ENCODE measurements at regions not wholly inside any gene's neighbourhood (a gene's known extent, or its start where the extent isn't known, plus 50 kb on each side); places are given as distances from the start of the nearest gene placed in this dataset.
A peak's percentile ranks its signal among the peaks of the same experiment; 100 is the strongest.
"Not testable (repeated sequence)": the region's sequence is repeated elsewhere in the genome, so short reads cannot be mapped to it uniquely, and the experiment has no call there.

GRCh38 chr2:129828792-129829191, 150.7 kb upstream of the RAB6C start:
- Mint-ChIP-seq H3K36me3 (peaks cover 0 to 17% (median 14%) of the 10 kb centered on the region in 5 donors), H3K9me3 (peaks cover 2 to 26% (median 7%) of the 10 kb centered on the region in 11 donors), H3K27me3 (peaks cover 0 to 21% (median 19%) of the 10 kb centered on the region in 5 donors), H3K4me1 (no peaks in the 10 kb centered on the region), H3K27ac (no peak overlapping the region), H3K4me3 (no peak overlapping the region)
- no peak for DNase-seq
- no peak overlapping the region for H3K27ac ChIP-seq (ENCODE audit: low read depth, low read length)
- no peak overlapping the region for H3K4me3 ChIP-seq (ENCODE audit: low read length)
- intact Hi-C loops (cut with micrococcal nuclease), result no loop called here
- no peak for ATAC-seq
- no peaks in the 10 kb centered on the region for H3K36me3 ChIP-seq (ENCODE audit: control insufficient read depth in 2 of 3, insufficient read depth in 3 of 3, low read length in 3 of 3)
- ChIA-PET CTCF (no interaction called here), POLR2A (no interaction called here)
- H3K27me3 ChIP-seq (ENCODE audit: control insufficient read depth in 2 of 2, insufficient read depth in 2 of 2, low read length in 2 of 2), result no peaks in the 10 kb centered on the region
- no peaks in the 10 kb centered on the region for H3K4me1 ChIP-seq (ENCODE audit: control insufficient read depth in 2 of 2, insufficient read depth in 2 of 2, low read length in 2 of 2)
- no peaks in the 10 kb centered on the region for H3K9me3 ChIP-seq (ENCODE audit: control insufficient read depth in 2 of 3, low read length in 3 of 3)

GRCh38 chr2:129829588-129829987, 149.9 kb upstream of the RAB6C start:
- H3K27me3 ChIP-seq (ENCODE audit: control insufficient read depth in 2 of 2, insufficient read depth in 2 of 2, low read length in 2 of 2), result no peaks in the 10 kb centered on the region
- H3K36me3 ChIP-seq (ENCODE audit: control insufficient read depth in 2 of 3, insufficient read depth in 3 of 3, low read length in 3 of 3), result no peaks in the 10 kb centered on the region
- peaks cover 0 to 17% (median 14%) of the 10 kb centered on the region in 5 donors for H3K36me3 Mint-ChIP-seq
- intact Hi-C loops (cut with micrococcal nuclease), result no loop called here
- H3K4me1 Mint-ChIP-seq, result no peaks in the 10 kb centered on the region
- H3K27ac ChIP-seq (ENCODE audit: low read depth, low read length), result no peak overlapping the region
- no peak overlapping the region for H3K4me3 Mint-ChIP-seq
- H3K9me3 ChIP-seq (ENCODE audit: control insufficient read depth in 2 of 3, low read length in 3 of 3), result no peaks in the 10 kb centered on the region
- peaks cover 0 to 21% (median 19%) of the 10 kb centered on the region in 5 donors for H3K27me3 Mint-ChIP-seq
- no peak overlapping the region for H3K4me3 ChIP-seq (ENCODE audit: low read length)
- peaks cover 2 to 26% (median 7%) of the 10 kb centered on the region in 11 donors for H3K9me3 Mint-ChIP-seq
- DNase-seq, result no peak
- CTCF ChIA-PET, result no interaction called here
- POLR2A ChIA-PET, result no interaction called here
- H3K27ac Mint-ChIP-seq, result no peak overlapping the region
- no peak for ATAC-seq
- H3K4me1 ChIP-seq (ENCODE audit: control insufficient read depth in 2 of 2, insufficient read depth in 2 of 2, low read length in 2 of 2), result no peaks in the 10 kb centered on the region

GRCh38 chr2:129831018-129831417, 148.4 kb upstream of the RAB6C start:
- ChIA-PET CTCF (no interaction called here), POLR2A (no interaction called here)
- peaks cover 0 to 17% (median 14%) of the 10 kb centered on the region in 5 donors for H3K36me3 Mint-ChIP-seq
- H3K4me1 Mint-ChIP-seq, result no peaks in the 10 kb centered on the region
- Histone ChIP-seq H3K36me3 (ENCODE audit: control insufficient read depth in 2 of 3, insufficient read depth in 3 of 3, low read length in 3 of 3) (no peaks in the 10 kb centered on the region), H3K4me3 (ENCODE audit: low read length) (no peak overlapping the region), H3K9me3 (ENCODE audit: control insufficient read depth in 2 of 3, low read length in 3 of 3) (no peaks in the 10 kb centered on the region), H3K4me1 (ENCODE audit: control insufficient read depth in 2 of 2, insufficient read depth in 2 of 2, low read length in 2 of 2) (no peaks in the 10 kb centered on the region), H3K27me3 (ENCODE audit: control insufficient read depth in 2 of 2, insufficient read depth in 2 of 2, low read length in 2 of 2) (no peaks in the 10 kb centered on the region), H3K27ac (ENCODE audit: low read depth, low read length) (no peak overlapping the region)
- no peak overlapping the region for H3K4me3 Mint-ChIP-seq
- H3K27me3 Mint-ChIP-seq, result peaks cover 0 to 21% (median 19%) of the 10 kb centered on the region in 5 donors
- DNase-seq (no peak), ATAC-seq (no peak)
- H3K27ac Mint-ChIP-seq, result no peak overlapping the region
- intact Hi-C loops (cut with micrococcal nuclease), result no loop called here
- peaks cover 2 to 26% (median 7%) of the 10 kb centered on the region in 11 donors for H3K9me3 Mint-ChIP-seq

- intact Hi-C loops (cut with micrococcal nuclease); H3K27me3 ChIP-seq (ENCODE audit: control insufficient read depth in 2 of 2, insufficient read depth in 2 of 2, low read length in 2 of 2); DNase-seq; H3K36me3 ChIP-seq (ENCODE audit: control insufficient read depth in 2 of 3, insufficient read depth in 3 of 3, low read length in 3 of 3); H3K9me3 ChIP-seq (ENCODE audit: control insufficient read depth in 2 of 3, low read length in 3 of 3); ATAC-seq; H3K4me1 Mint-ChIP-seq; H3K4me1 ChIP-seq (ENCODE audit: control insufficient read depth in 2 of 2, insufficient read depth in 2 of 2, low read length in 2 of 2); H3K27ac Mint-ChIP-seq; H3K4me3 Mint-ChIP-seq; POLR2A ChIA-PET; CTCF ChIA-PET; H3K27ac ChIP-seq (ENCODE audit: low read depth, low read length); H3K4me3 ChIP-seq (ENCODE audit: low read length): not testable (repeated sequence)
- peaks cover 0 to 17% (median 14%) of the 10 kb centered on the region in 5 donors for H3K36me3 Mint-ChIP-seq
- peaks cover 2 to 26% (median 7%) of the 10 kb centered on the region in 11 donors for H3K9me3 Mint-ChIP-seq
- H3K27me3 Mint-ChIP-seq, result peaks cover 0 to 21% (median 19%) of the 10 kb centered on the region in 5 donors
Measured at GRCh38 chr2:129833465-129833864, 146.0 kb upstream of the RAB6C start.

- Histone ChIP-seq H3K4me1 (ENCODE audit: control insufficient read depth in 2 of 2, insufficient read depth in 2 of 2, low read length in 2 of 2) (no peaks in the 10 kb centered on the region), H3K27me3 (ENCODE audit: control insufficient read depth in 2 of 2, insufficient read depth in 2 of 2, low read length in 2 of 2) (no peaks in the 10 kb centered on the region), H3K9me3 (ENCODE audit: control insufficient read depth in 2 of 3, low read length in 3 of 3) (no peaks in the 10 kb centered on the region), H3K36me3 (ENCODE audit: control insufficient read depth in 2 of 3, insufficient read depth in 3 of 3, low read length in 3 of 3) (no peaks in the 10 kb centered on the region), H3K4me3 (ENCODE audit: low read length) (no peak overlapping the region), H3K27ac (ENCODE audit: low read depth, low read length) (no peak overlapping the region)
- DNase-seq, result no peak
- ATAC-seq, result no peak
- peaks cover 0 to 10% (median 4%) of the 10 kb centered on the region in 11 donors for H3K9me3 Mint-ChIP-seq
- ChIA-PET POLR2A (no interaction called here), CTCF (interaction anchor here (0.7 kb wide), 1 partner anchor 305 kb away, joined by 3 read pairs; no protein-coding TSS in a partner anchor)
- no peak overlapping the region for H3K4me3 Mint-ChIP-seq
- H3K27me3 Mint-ChIP-seq, result peaks cover 3 to 36% (median 27%) of the 10 kb centered on the region in 5 donors
- H3K27ac Mint-ChIP-seq, result no peak overlapping the region
- H3K4me1 Mint-ChIP-seq, result peaks cover 0 to 5% (median 0%) of the 10 kb centered on the region in 7 donors
- no peaks in the 10 kb centered on the region for H3K36me3 Mint-ChIP-seq
- intact Hi-C loops (cut with micrococcal nuclease), result loop anchor here (5.0 to 10.0 kb wide), 2 partner anchors 1522 to 1670 kb away; no protein-coding TSS in a partner anchor
Measured at GRCh38 chr2:129847043-129847442, 132.4 kb upstream of the RAB6C start.

GRCh38 chr2:129849559-129850160, 129.8 kb upstream of the RAB6C start:
- intact Hi-C loops (cut with micrococcal nuclease), result loop anchor here (1.0 to 10.0 kb wide), 4 partner anchors 28 to 1672 kb away; no protein-coding TSS in a partner anchor
- peaks cover 0 to 4% (median 0%) of the 10 kb centered on the region in 11 donors for H3K9me3 Mint-ChIP-seq
- no peak overlapping the region for H3K27ac Mint-ChIP-seq

GRCh38 chr2:129857200-129857599, 122.3 kb upstream of the RAB6C start:
- Histone ChIP-seq H3K4me1 (ENCODE audit: control insufficient read depth in 2 of 2, insufficient read depth in 2 of 2, low read length in 2 of 2) (no peaks in the 10 kb centered on the region), H3K4me3 (ENCODE audit: low read length) (no peak overlapping the region), H3K36me3 (ENCODE audit: control insufficient read depth in 2 of 3, insufficient read depth in 3 of 3, low read length in 3 of 3) (no peaks in the 10 kb centered on the region), H3K27me3 (ENCODE audit: control insufficient read depth in 2 of 2, insufficient read depth in 2 of 2, low read length in 2 of 2) (no peaks in the 10 kb centered on the region), H3K27ac (ENCODE audit: low read depth, low read length) (no peak overlapping the region), H3K9me3 (ENCODE audit: control insufficient read depth in 2 of 3, low read length in 3 of 3) (no peaks in the 10 kb centered on the region)
- Mint-ChIP-seq H3K4me3 (no peak overlapping the region), H3K27me3 (peaks cover 0 to 9% (median 4%) of the 10 kb centered on the region in 5 donors), H3K27ac (no peak overlapping the region), H3K36me3 (no peaks in the 10 kb centered on the region), H3K9me3 (peaks cover 0 to 14% (median 5%) of the 10 kb centered on the region in 11 donors), H3K4me1 (no peaks in the 10 kb centered on the region)
- ATAC-seq (no peak), DNase-seq (no peak)
- ChIA-PET POLR2A (no interaction called here), CTCF (no interaction called here)
- intact Hi-C loops (cut with micrococcal nuclease), result no loop called here

More at GRCh38 chr2:129849559-129850160, 129.8 kb upstream of the RAB6C start:
- no peaks in the 10 kb centered on the region for H3K36me3 ChIP-seq (ENCODE audit: control insufficient read depth in 2 of 3, insufficient read depth in 3 of 3, low read length in 3 of 3)
- POLR2A ChIA-PET, result no interaction called here
- ATAC-seq, result peak; percentile 95
- no peaks in the 10 kb centered on the region for H3K36me3 Mint-ChIP-seq
- no peaks in the 10 kb centered on the region for H3K9me3 ChIP-seq (ENCODE audit: control insufficient read depth in 2 of 3, low read length in 3 of 3)
- peak in 7 of 9 donors; percentile 28 to 71 (median 59) for DNase-seq
- CTCF ChIA-PET, result interaction anchor here (1.2 kb wide), 1 partner anchor 26 kb away, joined by 4 read pairs; no protein-coding TSS in a partner anchor
- no peak overlapping the region for H3K4me3 ChIP-seq (ENCODE audit: low read length)
- peaks cover 8 to 35% (median 20%) of the 10 kb centered on the region in 5 donors for H3K27me3 Mint-ChIP-seq
- no peaks in the 10 kb centered on the region for H3K4me1 ChIP-seq (ENCODE audit: control insufficient read depth in 2 of 2, insufficient read depth in 2 of 2, low read length in 2 of 2)
- H3K27ac ChIP-seq (ENCODE audit: low read depth, low read length), result no peak overlapping the region
- H3K4me1 Mint-ChIP-seq, result peaks cover 0 to 5% (median 0%) of the 10 kb centered on the region in 7 donors
- H3K27me3 ChIP-seq (ENCODE audit: control insufficient read depth in 2 of 2, insufficient read depth in 2 of 2, low read length in 2 of 2), result no peaks in the 10 kb centered on the region
- H3K4me3 Mint-ChIP-seq, result peak overlapping the region in 4 of 10 donors; percentile 7 to 57 (median 24)

Measured in naive thymus-derived CD4-positive, alpha-beta T cell (primary cell).